ENCODE measurements at regions not wholly inside any gene's neighbourhood (a gene's known extent, or its start where the extent isn't known, plus 50 kb on each side); places are given as distances from the start of the nearest gene placed in this dataset.

- Histone ChIP-seq H3K9me3 (ENCODE audit: control insufficient read depth, low read depth, low read length) (no peaks in the 10 kb centered on the region), H3K27me3 (ENCODE audit: control insufficient read depth, insufficient read depth, low read length) (no peaks in the 10 kb centered on the region), H3K27ac (ENCODE audit: low read length) (no peak overlapping the region), H3K36me3 (ENCODE audit: control insufficient read depth, low read depth, low read length) (no peaks in the 10 kb centered on the region), H3K9ac (ENCODE audit: low read length) (no peak overlapping the region), H3K4me1 (ENCODE audit: control insufficient read depth, low read depth, low read length) (peaks cover 5% of the 10 kb centered on the region), H3K4me3 (ENCODE audit: low read length) (no peak overlapping the region)
Observed at GRCh38 chr14:40416565-40416964, 984.3 kb upstream of the FBXO33 start.

GRCh38 chr14:40414386-40414785 is 982.2 kb upstream of the FBXO33 start:
- Histone ChIP-seq H3K4me3 (ENCODE audit: low read length) (no peak overlapping the region), H3K9me3 (ENCODE audit: control insufficient read depth, low read depth, low read length) (no peaks in the 10 kb centered on the region), H3K27ac (ENCODE audit: low read length) (no peak overlapping the region), H3K9ac (ENCODE audit: low read length) (no peak overlapping the region), H3K36me3 (ENCODE audit: control insufficient read depth, low read depth, low read length) (no peaks in the 10 kb centered on the region), H3K27me3 (ENCODE audit: control insufficient read depth, insufficient read depth, low read length) (no peaks in the 10 kb centered on the region), H3K4me1 (ENCODE audit: control insufficient read depth, low read depth, low read length) (peaks cover 5% of the 10 kb centered on the region)

GRCh38 chr14:40413136-40413535 is 980.9 kb upstream of the FBXO33 start:
- no peaks in the 10 kb centered on the region for H3K9me3 ChIP-seq (ENCODE audit: control insufficient read depth, low read depth, low read length)
- no peak overlapping the region for H3K4me3 ChIP-seq (ENCODE audit: low read length)

GRCh38 chr14:40410708-40411107 is 978.5 kb upstream of the FBXO33 start:
- no peak overlapping the region for H3K27ac ChIP-seq (ENCODE audit: low read length)
- peaks cover 19% of the 10 kb centered on the region for H3K9me3 ChIP-seq (ENCODE audit: control insufficient read depth, low read depth, low read length)

More at GRCh38 chr14:40413136-40413535, 980.9 kb upstream of the FBXO33 start:
- Histone ChIP-seq H3K4me1 (ENCODE audit: control insufficient read depth, low read depth, low read length) (peaks cover 5% of the 10 kb centered on the region), H3K27ac (ENCODE audit: low read length) (no peak overlapping the region), H3K9ac (ENCODE audit: low read length) (no peak overlapping the region), H3K36me3 (ENCODE audit: control insufficient read depth, low read depth, low read length) (no peaks in the 10 kb centered on the region), H3K27me3 (ENCODE audit: control insufficient read depth, insufficient read depth, low read length) (no peaks in the 10 kb centered on the region)

GRCh38 chr14:40402957-40403356 is 970.7 kb upstream of the FBXO33 start:
- Histone ChIP-seq H3K4me1 (ENCODE audit: control insufficient read depth, low read depth, low read length) (no peaks in the 10 kb centered on the region), H3K9ac (ENCODE audit: low read length) (no peak overlapping the region), H3K9me3 (ENCODE audit: control insufficient read depth, low read depth, low read length) (peaks cover 18% of the 10 kb centered on the region), H3K36me3 (ENCODE audit: control insufficient read depth, low read depth, low read length) (no peaks in the 10 kb centered on the region), H3K27me3 (ENCODE audit: control insufficient read depth, insufficient read depth, low read length) (no peaks in the 10 kb centered on the region), H3K27ac (ENCODE audit: low read length) (no peak overlapping the region), H3K4me3 (ENCODE audit: low read length) (no peak overlapping the region)

More at GRCh38 chr14:40410708-40411107, 978.5 kb upstream of the FBXO33 start:
- H3K27me3 ChIP-seq (ENCODE audit: control insufficient read depth, insufficient read depth, low read length), result no peaks in the 10 kb centered on the region
- no peak overlapping the region for H3K4me3 ChIP-seq (ENCODE audit: low read length)
- no peak overlapping the region for H3K9ac ChIP-seq (ENCODE audit: low read length)
- no peaks in the 10 kb centered on the region for H3K36me3 ChIP-seq (ENCODE audit: control insufficient read depth, low read depth, low read length)
- H3K4me1 ChIP-seq (ENCODE audit: control insufficient read depth, low read depth, low read length), result no peaks in the 10 kb centered on the region

GRCh38 chr14:40398981-40399380 is 966.7 kb upstream of the FBXO33 start:
- Histone ChIP-seq H3K4me1 (ENCODE audit: control insufficient read depth, low read depth, low read length) (no peaks in the 10 kb centered on the region), H3K9me3 (ENCODE audit: control insufficient read depth, low read depth, low read length) (no peaks in the 10 kb centered on the region), H3K9ac (ENCODE audit: low read length) (no peak overlapping the region), H3K27me3 (ENCODE audit: control insufficient read depth, insufficient read depth, low read length) (no peaks in the 10 kb centered on the region), H3K36me3 (ENCODE audit: control insufficient read depth, low read depth, low read length) (no peaks in the 10 kb centered on the region), H3K4me3 (ENCODE audit: low read length) (no peak overlapping the region), H3K27ac (ENCODE audit: low read length) (no peak overlapping the region)

- no peaks in the 10 kb centered on the region for H3K27me3 ChIP-seq (ENCODE audit: control insufficient read depth, insufficient read depth, low read length)
- H3K9ac ChIP-seq (ENCODE audit: low read length), result no peak overlapping the region
- H3K27ac ChIP-seq (ENCODE audit: low read length), result no peak overlapping the region
- H3K4me1 ChIP-seq (ENCODE audit: control insufficient read depth, low read depth, low read length), result no peaks in the 10 kb centered on the region
- H3K4me3 ChIP-seq (ENCODE audit: low read length), result no peak overlapping the region
- H3K36me3 ChIP-seq (ENCODE audit: control insufficient read depth, low read depth, low read length), result no peaks in the 10 kb centered on the region
- no peaks in the 10 kb centered on the region for H3K9me3 ChIP-seq (ENCODE audit: control insufficient read depth, low read depth, low read length)
Observed at GRCh38 chr14:40394634-40395340, 962.6 kb upstream of the FBXO33 start.

- H3K4me1 ChIP-seq (ENCODE audit: control insufficient read depth, low read depth, low read length), result no peaks in the 10 kb centered on the region
- no peak overlapping the region for H3K4me3 ChIP-seq (ENCODE audit: low read length)
- no peak overlapping the region for H3K9ac ChIP-seq (ENCODE audit: low read length)
- H3K36me3 ChIP-seq (ENCODE audit: control insufficient read depth, low read depth, low read length), result no peaks in the 10 kb centered on the region
- H3K9me3 ChIP-seq (ENCODE audit: control insufficient read depth, low read depth, low read length), result no peaks in the 10 kb centered on the region
- no peak overlapping the region for H3K27ac ChIP-seq (ENCODE audit: low read length)
- no peaks in the 10 kb centered on the region for H3K27me3 ChIP-seq (ENCODE audit: control insufficient read depth, insufficient read depth, low read length)
Observed at GRCh38 chr14:40393143-40393542, 960.9 kb upstream of the FBXO33 start.

- H3K9me3 ChIP-seq (ENCODE audit: control insufficient read depth, low read depth, low read length), result no peaks in the 10 kb centered on the region
Observed at GRCh38 chr14:40386433-40386832, 954.2 kb upstream of the FBXO33 start.

GRCh38 chr14:40374221-40374620 is 942.0 kb upstream of the FBXO33 start:
- Histone ChIP-seq H3K4me1 (ENCODE audit: control insufficient read depth, low read depth, low read length) (no peaks in the 10 kb centered on the region), H3K9me3 (ENCODE audit: control insufficient read depth, low read depth, low read length) (no peaks in the 10 kb centered on the region), H3K27me3 (ENCODE audit: control insufficient read depth, insufficient read depth, low read length) (no peaks in the 10 kb centered on the region), H3K36me3 (ENCODE audit: control insufficient read depth, low read depth, low read length) (no peaks in the 10 kb centered on the region), H3K27ac (ENCODE audit: low read length) (no peak overlapping the region), H3K9ac (ENCODE audit: low read length) (no peak overlapping the region), H3K4me3 (ENCODE audit: low read length) (no peak overlapping the region)

More at GRCh38 chr14:40386433-40386832, 954.2 kb upstream of the FBXO33 start:
- Histone ChIP-seq H3K27me3 (ENCODE audit: control insufficient read depth, insufficient read depth, low read length) (no peaks in the 10 kb centered on the region), H3K27ac (ENCODE audit: low read length) (no peak overlapping the region), H3K36me3 (ENCODE audit: control insufficient read depth, low read depth, low read length) (no peaks in the 10 kb centered on the region), H3K4me3 (ENCODE audit: low read length) (no peak overlapping the region), H3K4me1 (ENCODE audit: control insufficient read depth, low read depth, low read length) (no peaks in the 10 kb centered on the region), H3K9ac (ENCODE audit: low read length) (no peak overlapping the region)

GRCh38 chr14:40371011-40371410 is 938.8 kb upstream of the FBXO33 start:
- H3K27ac ChIP-seq (ENCODE audit: low read length), result no peak overlapping the region
- no peak overlapping the region for H3K9ac ChIP-seq (ENCODE audit: low read length)
- H3K4me1 ChIP-seq (ENCODE audit: control insufficient read depth, low read depth, low read length), result no peaks in the 10 kb centered on the region
- no peaks in the 10 kb centered on the region for H3K27me3 ChIP-seq (ENCODE audit: control insufficient read depth, insufficient read depth, low read length)
- H3K4me3 ChIP-seq (ENCODE audit: low read length), result no peak overlapping the region
- no peaks in the 10 kb centered on the region for H3K36me3 ChIP-seq (ENCODE audit: control insufficient read depth, low read depth, low read length)
- H3K9me3 ChIP-seq (ENCODE audit: control insufficient read depth, low read depth, low read length), result no peaks in the 10 kb centered on the region

GRCh38 chr14:40368314-40368713 is 936.1 kb upstream of the FBXO33 start:
- Histone ChIP-seq H3K9me3 (ENCODE audit: control insufficient read depth, low read depth, low read length) (no peaks in the 10 kb centered on the region), H3K9ac (ENCODE audit: low read length) (no peak overlapping the region), H3K4me1 (ENCODE audit: control insufficient read depth, low read depth, low read length) (peaks cover under 1% of the 10 kb centered on the region), H3K27me3 (ENCODE audit: control insufficient read depth, insufficient read depth, low read length) (no peaks in the 10 kb centered on the region), H3K4me3 (ENCODE audit: low read length) (no peak overlapping the region), H3K36me3 (ENCODE audit: control insufficient read depth, low read depth, low read length) (no peaks in the 10 kb centered on the region), H3K27ac (ENCODE audit: low read length) (no peak overlapping the region)
